ENCODE measurements at regions not wholly inside any gene's neighbourhood (a gene's known extent, or its start where the extent isn't known, plus 50 kb on each side); places are given as distances from the start of the nearest gene placed in this dataset.

- no peaks in the 10 kb centered on the region for H3K36me3 ChIP-seq
- no peak for TF ChIP-seq CTCF (IDR thresholded peaks at IDR 0.05)
- DNase-seq (no peak), ATAC-seq (no peak), FAIRE-seq (no peak)
- WGBS, 2 donors, result 91 to 94% methylated on average over 3 of the region's 3 CpGs
- no peaks in the 10 kb centered on the region for H3K4me1 ChIP-seq
- no peaks in the 10 kb centered on the region for H3K27me3 ChIP-seq
- intact Hi-C loops (cut with DNase I), result no loop called here
- no peak overlapping the region for H3K27ac ChIP-seq
- no peaks in the 10 kb centered on the region for H3K9me3 ChIP-seq
- H3K4me3 ChIP-seq, result no peak overlapping the region
These were observed 249.0 kb upstream of the VCX3A start for GRCh38 chrX:6783912-6784311.

- intact Hi-C loops (cut with DNase I), result no loop called here
- Histone ChIP-seq H3K4me1 (peaks cover 0 to 5% (median 3%) of the 10 kb centered on the region in 3 donors), H3K9me3 (no peaks in the 10 kb centered on the region), H3K27ac (no peak overlapping the region), H3K27me3 (no peaks in the 10 kb centered on the region), H3K36me3 (no peaks in the 10 kb centered on the region), H3K4me3 (no peak overlapping the region)
- FAIRE-seq (no peak), ATAC-seq (no peak), DNase-seq (no peak)
- WGBS, 2 donors, result 84 to 86% methylated on average over 5 of the region's 5 CpGs
- no peak for TF ChIP-seq CTCF (IDR thresholded peaks at IDR 0.05)
These were observed 247.9 kb upstream of the VCX3A start for GRCh38 chrX:6782831-6783230.

- WGBS, 2 donors, result 3 to 6% methylated on average over 22 of the region's 22 CpGs
- Histone ChIP-seq H3K27me3 (no peaks in the 10 kb centered on the region), H3K4me1 (peaks cover 0 to 5% (median 3%) of the 10 kb centered on the region in 3 donors), H3K9me3 (no peaks in the 10 kb centered on the region), H3K27ac (no peak overlapping the region), H3K4me3 (peak overlapping the region in 1 of 4 donors; percentile 32), H3K36me3 (no peaks in the 10 kb centered on the region)
- TF ChIP-seq CTCF (IDR thresholded peaks at IDR 0.05), result no peak
- ATAC-seq (peak; percentile 76 to 94 (median 84)), FAIRE-seq (no peak), DNase-seq (peak in 3 of 6 donors; percentile 7 to 22 (median 21))
- intact Hi-C loops (cut with DNase I), result no loop called here
These were observed 243.9 kb upstream of the VCX3A start for GRCh38 chrX:6778544-6779503.

GRCh38 chrX:6777238-6778002 is 242.5 kb upstream of the VCX3A start:
- Histone ChIP-seq H3K4me3 (no peak overlapping the region), H3K9me3 (no peaks in the 10 kb centered on the region), H3K27me3 (no peaks in the 10 kb centered on the region), H3K27ac (no peak overlapping the region), H3K4me1 (peaks cover 0 to 5% (median 3%) of the 10 kb centered on the region in 3 donors), H3K36me3 (no peaks in the 10 kb centered on the region)
- no peak for DNase-seq
- WGBS, 2 donors, result 88 to 97% methylated on average over 6 of the region's 6 CpGs
- intact Hi-C loops (cut with DNase I), result no loop called here
- ATAC-seq, result no peak
- TF ChIP-seq CTCF (IDR thresholded peaks at IDR 0.05), result no peak
- FAIRE-seq, result peak; percentile 5

Data from pancreas (tissue), 10 donors.